Loucy (cell line): ENCODE measurements at regions not wholly inside any gene's neighbourhood (a gene's known extent, or its start where the extent isn't known, plus 50 kb on each side); places are given as distances from the start of the nearest gene placed in this dataset.

Experiments used
- CTCF ChIP-seq: fragments of 200-600 bp; sonication (generic); conservative IDR thresholded peaks from 2 replicates; pipeline ENCODE4 v1.5.1; 2014; ENCODE audit warnings: mild to moderate bottlenecking, antibody characterized with exemption, low read length
- EZH2phosphoT487 ChIP-seq: fragments of 200-600 bp; IDR thresholded peaks from 2 replicates; pipeline ENCODE4 v1.6.1; 2018; ENCODE audit warnings: antibody characterized with exemption, mild to moderate bottlenecking, moderate library complexity, borderline replicate concordance

- TF ChIP-seq CTCF (no peak), EZH2phosphoT487 (no peak)
These were observed 123.2 kb upstream of the TWIST2 start for GRCh38 chr2:238724728-238725127.
